Hematopoietic multipotent progenitor cell (in vitro differentiated cells): ENCODE measurements at regions not wholly inside any gene's neighbourhood (a gene's known extent, or its start where the extent isn't known, plus 50 kb on each side); places are given as distances from the start of the nearest gene placed in this dataset.

Source experiments
- DNase-seq, 3 donors: peaks; one replicate each; pipeline ENCODE4 v3.0.0-alpha.2; 2011 to 2015; ENCODE audit warnings: low read depth in 2 of 3, low spot score in 2 of 3

GRCh38 chr5:68447136-68447929 is 231.8 kb downstream of the PIK3R1 start:
- no peak for DNase-seq

GRCh38 chr5:68449380-68449779 is 233.8 kb downstream of the PIK3R1 start:
- no peak for DNase-seq

- no peak for DNase-seq
Observed at GRCh38 chr5:68450245-68450852, 234.8 kb downstream of the PIK3R1 start.

GRCh38 chr5:68452286-68452685 is 236.7 kb downstream of the PIK3R1 start:
- DNase-seq: peak in 1 of 3 donors; percentile 21

GRCh38 chr5:68454172-68454571 is 238.6 kb downstream of the PIK3R1 start:
- DNase-seq: no peak

- DNase-seq: no peak
Observed at GRCh38 chr5:68454766-68455165, 239.2 kb downstream of the PIK3R1 start.

GRCh38 chr5:68455216-68455615 is 239.7 kb downstream of the PIK3R1 start:
- no peak for DNase-seq

- DNase-seq: no peak
Observed at GRCh38 chr5:68456756-68457217, 241.2 kb downstream of the PIK3R1 start.

- DNase-seq: no peak
Observed at GRCh38 chr5:68457285-68457684, 241.7 kb downstream of the PIK3R1 start.

- no peak for DNase-seq
Observed at GRCh38 chr5:68458416-68459021, 243.0 kb downstream of the PIK3R1 start.

- no peak for DNase-seq
Observed at GRCh38 chr5:68459093-68459809, 243.7 kb downstream of the PIK3R1 start.

GRCh38 chr5:68459810-68460139 is 244.2 kb downstream of the PIK3R1 start:
- no peak for DNase-seq

GRCh38 chr5:68460147-68460798 is 244.7 kb downstream of the PIK3R1 start:
- peak; percentile 14 to 85 (median 67) for DNase-seq

GRCh38 chr5:68463606-68464005 is 248.1 kb downstream of the PIK3R1 start:
- DNase-seq: no peak

GRCh38 chr5:68464424-68464823 is 248.9 kb downstream of the PIK3R1 start:
- peak in 2 of 3 donors; percentile 6 to 13 for DNase-seq

GRCh38 chr5:68465133-68465532 is 249.6 kb downstream of the PIK3R1 start:
- DNase-seq: peak in 2 of 3 donors; percentile 14 to 42

GRCh38 chr5:68465934-68466551 is 250.5 kb downstream of the PIK3R1 start:
- DNase-seq: no peak

GRCh38 chr5:68467208-68467607 is 251.7 kb downstream of the PIK3R1 start:
- no peak for DNase-seq

GRCh38 chr5:68467794-68468193 is 252.2 kb downstream of the PIK3R1 start:
- DNase-seq: no peak

GRCh38 chr5:68468322-68468721 is 252.8 kb downstream of the PIK3R1 start:
- no peak for DNase-seq
